ENCODE measurements at regions not wholly inside any gene's neighbourhood (a gene's known extent, or its start where the extent isn't known, plus 50 kb on each side); places are given as distances from the start of the nearest gene placed in this dataset.

- DNase-seq = no peak
These were observed 181.4 kb downstream of the GRB14 start for GRCh38 chr2:164439885-164440284.

GRCh38 chr2:164439235-164439634 lies 182.0 kb downstream of the GRB14 start:
- no peak for DNase-seq

- no peak for DNase-seq
These were observed 182.6 kb downstream of the GRB14 start for GRCh38 chr2:164438490-164439205.

- no peak for DNase-seq
These were observed 185.2 kb downstream of the GRB14 start for GRCh38 chr2:164436131-164436530.

- DNase-seq = peak; percentile 2
These were observed 191.0 kb downstream of the GRB14 start for GRCh38 chr2:164430166-164430783.

GRCh38 chr2:164429354-164429753 lies 191.9 kb downstream of the GRB14 start:
- no peak for DNase-seq

- no peak for DNase-seq
These were observed 194.2 kb downstream of the GRB14 start for GRCh38 chr2:164427111-164427510.

- DNase-seq = no peak
These were observed 200.5 kb downstream of the GRB14 start for GRCh38 chr2:164420787-164421186.

GRCh38 chr2:164412831-164413230 lies 208.5 kb downstream of the GRB14 start:
- DNase-seq = no peak

GRCh38 chr2:164389411-164389810 lies 231.9 kb downstream of the GRB14 start:
- DNase-seq = no peak

- no peak for DNase-seq
These were observed 232.8 kb downstream of the GRB14 start for GRCh38 chr2:164388511-164388910.

- no peak for DNase-seq
These were observed 235.1 kb downstream of the GRB14 start for GRCh38 chr2:164386231-164386630.

- DNase-seq = no peak
These were observed 236.8 kb downstream of the GRB14 start for GRCh38 chr2:164384434-164384833.

GRCh38 chr2:164371916-164372315 lies 249.4 kb downstream of the GRB14 start:
- no peak for DNase-seq

GRCh38 chr2:164369366-164369765 lies 251.9 kb downstream of the GRB14 start:
- no peak for DNase-seq

GRCh38 chr2:164368896-164369295 lies 252.4 kb downstream of the GRB14 start:
- no peak for DNase-seq

- DNase-seq = no peak
These were observed 257.6 kb downstream of the GRB14 start for GRCh38 chr2:164363646-164364045.

GRCh38 chr2:164351536-164351935 lies 269.7 kb downstream of the GRB14 start:
- no peak for DNase-seq

- no peak for DNase-seq
These were observed 285.3 kb downstream of the GRB14 start for GRCh38 chr2:164335947-164336346.

- no peak for DNase-seq
These were observed 286.2 kb downstream of the GRB14 start for GRCh38 chr2:164335128-164335527.

GRCh38 chr2:164328310-164328709 lies 293.0 kb downstream of the GRB14 start:
- no peak for DNase-seq

- DNase-seq = no peak
These were observed 297.3 kb downstream of the GRB14 start for GRCh38 chr2:164323978-164324377.

- no peak for DNase-seq
These were observed 307.1 kb downstream of the GRB14 start for GRCh38 chr2:164314148-164314547.

GRCh38 chr2:164306872-164307271 lies 314.4 kb downstream of the GRB14 start:
- DNase-seq = no peak

- no peak for DNase-seq
These were observed 318.5 kb downstream of the GRB14 start for GRCh38 chr2:164302786-164303185.

Data from stimulated activated CD4-positive, alpha-beta T cell treated with anti-CD3 and anti-CD28 coated beads, Interleukin-15, amount 100 ng/mL, for 24 hours (primary cell).